ENCODE measurements at regions not wholly inside any gene's neighbourhood (a gene's known extent, or its start where the extent isn't known, plus 50 kb on each side); places are given as distances from the start of the nearest gene placed in this dataset.

GRCh38 chr12:31853520-31853919, 105.7 kb upstream of the RESF1 start:
- no peaks in the 10 kb centered on the region for H3K27me3 Mint-ChIP-seq (ENCODE audit: low read depth)
- no peak overlapping the region for H3K4me3 Mint-ChIP-seq
- DNase-seq (no peak), ATAC-seq (no peak)
- peaks cover 3% of the 10 kb centered on the region for H3K4me1 Mint-ChIP-seq (ENCODE audit: low read depth)
- H3K36me3 Mint-ChIP-seq (ENCODE audit: insufficient read depth) = no peaks in the 10 kb centered on the region
- peaks cover 23% of the 10 kb centered on the region for H3K9me3 Mint-ChIP-seq

DNA sequence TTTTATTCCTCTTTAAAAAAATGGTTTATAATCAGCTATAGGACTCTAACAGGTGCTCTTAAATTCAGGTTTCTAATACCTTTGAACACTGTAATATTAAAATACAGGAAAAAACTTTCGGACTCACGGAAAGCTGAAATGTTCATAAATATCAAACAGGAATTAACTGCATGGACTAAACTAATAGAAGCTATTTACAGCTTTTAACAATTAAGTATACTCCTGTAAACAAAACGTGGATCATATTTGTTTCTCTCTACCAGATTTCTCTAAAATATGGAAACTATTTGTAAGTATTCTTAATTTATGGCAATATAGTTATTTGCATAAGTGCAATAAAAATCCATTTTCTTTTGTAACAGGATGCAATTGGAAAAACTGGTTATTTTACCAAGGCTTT, 108.9 kb upstream of the RESF1 start:
- Mint-ChIP-seq H3K27me3 (ENCODE audit: low read depth) (no peaks in the 10 kb centered on the region), H3K9me3 (peaks cover 23% of the 10 kb centered on the region), H3K4me1 (ENCODE audit: low read depth) (peaks cover 1% of the 10 kb centered on the region), H3K36me3 (ENCODE audit: insufficient read depth) (no peaks in the 10 kb centered on the region), H3K4me3 (no peak overlapping the region)
- ATAC-seq (no peak), DNase-seq (no peak)

DNA sequence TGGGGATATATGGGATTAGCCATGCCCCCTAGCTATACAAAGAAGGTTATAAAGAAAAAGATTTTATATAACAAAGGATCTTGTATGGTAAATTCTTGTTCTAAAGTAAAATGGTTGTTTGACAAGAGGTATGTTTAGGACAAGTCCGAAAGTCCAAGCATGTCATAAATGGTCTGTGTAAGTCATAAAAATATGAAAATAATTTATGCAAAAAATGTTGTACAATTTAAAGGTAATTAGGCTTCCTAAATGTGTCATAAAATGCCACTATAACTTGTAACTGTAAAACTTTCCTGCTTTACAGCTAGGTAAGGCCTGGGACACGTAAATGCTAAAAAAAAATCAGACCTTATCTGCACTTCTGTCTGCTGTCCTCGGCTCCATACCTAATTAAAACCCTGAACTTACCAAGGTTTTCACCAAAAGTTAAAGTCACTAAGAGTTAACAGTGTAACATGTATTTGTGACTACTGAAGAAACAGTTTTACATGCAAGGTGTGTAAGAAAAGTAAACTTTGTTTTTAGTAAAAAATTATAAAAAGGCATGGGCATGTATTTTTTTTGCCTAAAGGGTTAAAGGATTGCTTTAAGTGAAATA, 110.0 kb upstream of the RESF1 start:
- Mint-ChIP-seq H3K36me3 (ENCODE audit: insufficient read depth) (no peaks in the 10 kb centered on the region), H3K27me3 (ENCODE audit: low read depth) (no peaks in the 10 kb centered on the region), H3K4me3 (no peak overlapping the region), H3K4me1 (ENCODE audit: low read depth) (peaks cover 4% of the 10 kb centered on the region), H3K9me3 (peaks cover 23% of the 10 kb centered on the region)
- ATAC-seq (no peak), DNase-seq (no peak)

DNA sequence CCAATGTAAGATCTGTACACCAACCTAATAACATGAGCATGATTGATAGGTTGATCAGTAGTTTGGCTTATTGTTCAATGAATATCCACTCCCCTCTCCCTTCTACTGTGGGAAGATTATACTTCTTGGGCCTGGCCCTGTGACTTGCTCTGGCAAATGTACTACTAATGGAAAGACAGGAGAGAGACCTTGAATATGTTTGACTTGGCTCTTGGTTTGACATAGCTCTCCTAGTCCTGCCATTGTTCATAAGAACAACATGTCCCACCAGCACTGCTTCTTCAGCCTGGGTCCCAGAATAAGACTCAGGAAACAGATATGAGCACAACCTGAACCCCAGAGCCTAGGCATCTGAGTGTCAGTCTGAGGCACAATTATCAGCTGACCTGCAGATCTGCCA, 112.8 kb upstream of the RESF1 start:
- Mint-ChIP-seq H3K36me3 (ENCODE audit: insufficient read depth) (no peaks in the 10 kb centered on the region), H3K4me1 (ENCODE audit: low read depth) (peaks cover 4% of the 10 kb centered on the region), H3K9me3 (peaks cover 10% of the 10 kb centered on the region), H3K4me3 (no peak overlapping the region), H3K27me3 (ENCODE audit: low read depth) (no peaks in the 10 kb centered on the region)
- DNase-seq = no peak
- no peak for ATAC-seq

DNA sequence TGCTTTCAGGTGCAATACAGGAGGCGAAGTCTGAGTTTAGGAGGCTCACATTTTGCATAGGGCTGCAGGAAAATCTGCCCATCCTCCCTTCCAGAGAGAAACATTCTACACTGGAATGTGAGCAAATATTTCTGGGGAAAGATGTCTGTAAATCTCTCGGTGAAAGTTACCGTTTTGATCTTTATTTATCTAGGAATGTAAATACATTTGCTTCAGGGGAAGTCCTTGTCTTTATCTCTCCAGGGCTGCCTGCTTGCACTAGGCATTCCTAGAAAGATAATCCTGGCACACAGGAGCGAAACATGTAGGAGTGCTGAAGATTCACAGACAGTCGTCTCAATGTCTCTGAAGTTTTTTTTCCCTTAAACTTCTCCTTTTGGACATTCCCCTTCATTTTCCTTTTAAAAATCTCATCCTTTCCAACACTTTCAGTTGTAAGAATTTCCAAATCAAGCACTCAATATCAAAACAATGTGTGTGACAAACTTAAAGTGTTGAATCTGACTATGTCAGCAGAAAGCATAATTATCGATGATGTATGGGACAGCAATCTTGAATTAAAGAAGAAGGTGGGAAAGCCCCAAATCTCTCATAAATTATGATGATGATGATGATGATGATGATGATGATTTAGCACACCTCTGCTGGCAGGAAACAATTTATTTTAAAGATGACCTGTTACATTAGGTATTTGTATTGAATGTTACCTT, 113.4 kb upstream of the RESF1 start:
- H3K36me3 Mint-ChIP-seq (ENCODE audit: insufficient read depth) = no peaks in the 10 kb centered on the region
- H3K9me3 Mint-ChIP-seq = peaks cover 6% of the 10 kb centered on the region
- no peaks in the 10 kb centered on the region for H3K27me3 Mint-ChIP-seq (ENCODE audit: low read depth)
- ATAC-seq (no peak), DNase-seq (no peak)
- peaks cover 4% of the 10 kb centered on the region for H3K4me1 Mint-ChIP-seq (ENCODE audit: low read depth)
- no peak overlapping the region for H3K4me3 Mint-ChIP-seq

GRCh38 chr12:31843398-31844095, 114.7 kb upstream of the AMN1 start:
- ATAC-seq (no peak), DNase-seq (no peak)
- Mint-ChIP-seq H3K9me3 (peaks cover 6% of the 10 kb centered on the region), H3K4me1 (ENCODE audit: low read depth) (peaks cover 4% of the 10 kb centered on the region), H3K4me3 (no peak overlapping the region), H3K27me3 (ENCODE audit: low read depth) (no peaks in the 10 kb centered on the region), H3K36me3 (ENCODE audit: insufficient read depth) (no peaks in the 10 kb centered on the region)

- H3K27me3 Mint-ChIP-seq (ENCODE audit: low read depth) = no peaks in the 10 kb centered on the region
- DNase-seq = no peak
- no peaks in the 10 kb centered on the region for H3K36me3 Mint-ChIP-seq (ENCODE audit: insufficient read depth)
- ATAC-seq = no peak
- H3K9me3 Mint-ChIP-seq = peaks cover 16% of the 10 kb centered on the region
- peaks cover 18% of the 10 kb centered on the region for H3K4me1 Mint-ChIP-seq (ENCODE audit: low read depth)
- no peak overlapping the region for H3K4me3 Mint-ChIP-seq
These were observed 109.1 kb upstream of the AMN1 start for GRCh38 chr12:31837913-31838312.

DNA sequence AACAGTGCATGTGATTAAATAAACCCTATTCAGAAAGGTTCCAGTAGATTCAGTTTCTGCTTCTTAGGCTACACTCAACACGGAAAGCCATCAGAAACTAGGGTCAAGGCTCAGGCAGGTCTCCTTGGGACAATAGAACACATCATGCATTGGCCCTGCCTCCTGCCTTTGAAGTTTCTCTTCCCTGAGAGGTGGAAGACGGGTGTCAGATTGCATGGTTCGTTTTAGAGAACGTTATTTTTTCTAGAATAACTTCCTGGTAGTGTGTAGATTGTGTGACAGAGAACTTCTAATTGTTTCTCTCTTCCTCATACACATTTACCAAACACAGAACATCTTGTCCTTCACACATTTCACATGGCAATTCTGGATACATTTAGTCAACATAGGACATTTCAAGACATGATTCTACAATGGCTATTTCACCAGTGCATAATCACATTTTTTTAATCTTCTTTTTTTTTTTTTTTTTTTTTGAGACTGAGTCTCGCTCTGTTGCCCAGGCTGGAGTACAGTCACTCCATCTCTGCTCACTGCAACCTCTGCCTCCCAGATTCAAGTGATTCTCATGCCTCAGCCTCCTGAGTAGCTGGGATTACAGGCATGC, 106.6 kb upstream of the AMN1 start:
- Mint-ChIP-seq H3K9me3 (peaks cover 16% of the 10 kb centered on the region), H3K27me3 (ENCODE audit: low read depth) (no peaks in the 10 kb centered on the region), H3K4me1 (ENCODE audit: low read depth) (peaks cover 39% of the 10 kb centered on the region), H3K4me3 (no peak overlapping the region), H3K36me3 (ENCODE audit: insufficient read depth) (peaks cover 2% of the 10 kb centered on the region)
- no peak for DNase-seq
- ATAC-seq = no peak

DNA sequence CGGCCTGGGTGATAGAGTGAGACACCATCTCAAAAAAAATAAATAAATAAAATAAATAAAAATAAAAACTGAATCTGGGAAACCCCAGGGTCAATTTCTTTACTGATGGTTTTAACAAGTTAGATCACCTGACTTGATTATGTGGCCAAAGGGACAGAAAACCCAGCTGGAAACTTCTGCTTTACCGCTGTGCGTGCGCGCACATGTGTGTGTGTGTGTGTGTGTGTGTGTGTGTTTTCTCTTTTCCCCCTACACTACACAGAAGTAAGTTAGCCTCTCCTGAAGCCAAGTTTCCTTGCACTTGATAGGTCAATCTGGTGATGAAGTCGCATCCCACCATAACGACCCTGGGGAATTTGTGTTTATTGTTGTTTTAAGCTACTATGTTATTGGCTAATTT, 105.3 kb upstream of the AMN1 start:
- Mint-ChIP-seq H3K4me3 (no peak overlapping the region), H3K4me1 (ENCODE audit: low read depth) (peaks cover 45% of the 10 kb centered on the region), H3K27me3 (ENCODE audit: low read depth) (no peaks in the 10 kb centered on the region), H3K9me3 (peaks cover 16% of the 10 kb centered on the region), H3K36me3 (ENCODE audit: insufficient read depth) (peaks cover 4% of the 10 kb centered on the region)
- no peak for DNase-seq
- no peak for ATAC-seq

GRCh38 chr12:31832740-31833729, 104.2 kb upstream of the AMN1 start:
- Mint-ChIP-seq H3K36me3 (ENCODE audit: insufficient read depth) (peaks cover 4% of the 10 kb centered on the region), H3K27me3 (ENCODE audit: low read depth) (no peaks in the 10 kb centered on the region), H3K4me1 (ENCODE audit: low read depth) (peaks cover 53% of the 10 kb centered on the region), H3K4me3 (peak overlapping the region; percentile 0), H3K9me3 (peaks cover 12% of the 10 kb centered on the region)
- ATAC-seq (peak; percentile 52 to 58), DNase-seq (peak; percentile 7)

GRCh38 chr12:31828071-31828470, 99.2 kb upstream of the AMN1 start:
- no peak for ATAC-seq
- no peak overlapping the region for H3K4me3 Mint-ChIP-seq
- H3K9me3 Mint-ChIP-seq = peaks cover 10% of the 10 kb centered on the region

DNA sequence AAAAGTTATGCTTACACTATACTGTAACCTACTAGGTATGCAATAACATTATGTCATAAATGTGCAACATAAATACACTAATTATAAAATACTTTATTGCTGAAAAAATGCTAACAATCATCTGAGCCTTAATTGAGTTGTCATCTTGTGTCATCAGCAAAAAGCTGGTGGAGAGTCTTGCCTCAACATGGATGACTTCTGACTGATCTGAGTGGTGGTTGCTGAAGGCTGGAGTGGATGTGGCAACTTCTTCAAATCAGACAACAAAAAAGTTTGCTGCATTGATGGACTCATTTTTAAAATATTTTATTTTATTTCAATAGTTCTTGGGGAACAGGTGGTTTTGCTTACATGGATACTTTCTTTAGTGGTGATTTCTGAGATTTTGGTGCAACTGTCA, 93.9 kb upstream of the AMN1 start:
- ATAC-seq (no peak), DNase-seq (no peak)
- no peak overlapping the region for H3K4me3 Mint-ChIP-seq
- peaks cover 3% of the 10 kb centered on the region for H3K36me3 Mint-ChIP-seq (ENCODE audit: insufficient read depth)
- peaks cover 8% of the 10 kb centered on the region for H3K9me3 Mint-ChIP-seq
- no peaks in the 10 kb centered on the region for H3K27me3 Mint-ChIP-seq (ENCODE audit: low read depth)
- peaks cover 17% of the 10 kb centered on the region for H3K4me1 Mint-ChIP-seq (ENCODE audit: low read depth)

More at GRCh38 chr12:31828071-31828470, 99.2 kb upstream of the AMN1 start:
- Mint-ChIP-seq H3K4me1 (ENCODE audit: low read depth) (peaks cover 51% of the 10 kb centered on the region), H3K36me3 (ENCODE audit: insufficient read depth) (peaks cover 6% of the 10 kb centered on the region), H3K27me3 (ENCODE audit: low read depth) (no peaks in the 10 kb centered on the region)
- no peak for DNase-seq

- no peak for DNase-seq
- Mint-ChIP-seq H3K36me3 (ENCODE audit: insufficient read depth) (peaks cover 3% of the 10 kb centered on the region), H3K9me3 (peaks cover 7% of the 10 kb centered on the region), H3K4me3 (no peak overlapping the region), H3K27me3 (ENCODE audit: low read depth) (no peaks in the 10 kb centered on the region), H3K4me1 (ENCODE audit: low read depth) (peaks cover 10% of the 10 kb centered on the region)
- ATAC-seq = no peak
These were observed 92.7 kb upstream of the AMN1 start for GRCh38 chr12:31821484-31821883.

- no peak for DNase-seq
- Mint-ChIP-seq H3K27me3 (ENCODE audit: low read depth) (no peaks in the 10 kb centered on the region), H3K9me3 (peaks cover 4% of the 10 kb centered on the region), H3K36me3 (ENCODE audit: insufficient read depth) (peaks cover 3% of the 10 kb centered on the region), H3K4me3 (no peak overlapping the region), H3K4me1 (ENCODE audit: low read depth) (peaks cover 10% of the 10 kb centered on the region)
- ATAC-seq = no peak
These were observed 92.0 kb upstream of the AMN1 start for GRCh38 chr12:31820832-31821231.

All from activated T-cell treated with anti-CD3 and anti-CD28 coated beads, Interleukin-2, amount 50 U/mL, for 4 hours (primary cell).